ENCODE measurements at regions not wholly inside any gene's neighbourhood (a gene's known extent, or its start where the extent isn't known, plus 50 kb on each side); places are given as distances from the start of the nearest gene placed in this dataset.
"Not testable (repeated sequence)": the region's sequence is repeated elsewhere in the genome, so short reads cannot be mapped to it uniquely, and the experiment has no call there.

- DNase-seq (ENCODE audit: low read depth in 1 of 2, low spot score in 1 of 2); H3K27ac ChIP-seq (replicated peaks); H3K4me3 ChIP-seq (replicated peaks; ENCODE audit: insufficient read depth, low read length); H3K27me3 ChIP-seq (ENCODE audit: insufficient read depth, poor library complexity, severe bottlenecking): not testable (repeated sequence)
Observed at GRCh38 chr18:14460364-14460763, 83.0 kb downstream of the POTEC start.

- not testable (repeated sequence) for DNase-seq (ENCODE audit: low read depth in 1 of 2, low spot score in 1 of 2); H3K27me3 ChIP-seq (ENCODE audit: insufficient read depth, poor library complexity, severe bottlenecking); H3K4me3 ChIP-seq (replicated peaks; ENCODE audit: insufficient read depth, low read length); H3K27ac ChIP-seq (replicated peaks)
Observed at GRCh38 chr18:14459826-14460225, 83.6 kb downstream of the POTEC start.

DNA sequence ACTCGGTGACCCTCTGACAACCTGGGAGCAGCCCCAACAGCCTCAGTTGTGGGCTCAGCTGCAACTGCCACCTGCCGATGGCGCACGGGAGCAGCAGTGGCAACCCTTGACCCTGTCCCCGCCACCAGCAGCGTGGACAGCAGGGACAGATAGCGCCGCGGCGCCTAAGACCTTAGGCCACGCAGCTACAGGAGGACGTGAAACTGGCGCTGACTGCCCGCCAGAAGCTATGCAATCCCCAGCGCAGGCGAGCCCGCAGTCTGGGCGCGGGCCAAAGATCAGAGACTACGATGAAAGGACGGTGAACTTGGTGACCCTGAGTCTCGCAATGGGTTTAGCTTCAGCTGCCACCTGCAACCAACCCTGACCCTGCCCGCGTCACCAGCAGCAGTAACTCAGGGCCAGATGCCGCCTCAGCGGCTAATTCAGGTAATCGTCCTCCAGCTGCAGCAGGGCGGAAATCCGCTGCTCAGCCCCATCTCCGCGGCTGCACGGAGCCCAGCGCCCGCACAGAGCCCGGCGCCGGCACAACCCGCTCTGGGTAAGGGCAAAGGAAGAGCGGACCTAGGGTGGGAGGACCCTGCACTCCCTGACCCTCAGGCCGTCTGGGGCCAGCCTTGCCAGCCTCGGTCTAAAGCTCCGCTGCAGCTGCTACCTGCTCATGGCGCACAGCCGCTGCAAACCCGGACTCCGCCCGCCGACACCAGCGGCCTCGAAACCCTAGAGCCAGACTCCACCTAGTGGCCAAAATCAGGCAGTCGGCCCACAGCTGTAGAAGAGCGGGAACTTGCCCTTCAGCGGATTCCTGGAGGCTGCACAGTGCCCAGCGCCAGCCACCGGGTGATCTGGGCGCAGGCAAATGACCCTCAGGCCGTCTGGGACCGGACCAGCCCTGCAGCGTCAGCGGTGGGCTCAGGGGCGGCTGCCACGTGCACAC is 85.1 kb downstream of the POTEC start:
- H3K4me3 ChIP-seq (replicated peaks; ENCODE audit: insufficient read depth, low read length): 0 out of 2 replicates have a peak overlapping the region, but pooled peaks have one; percentile 9
- H3K27me3 ChIP-seq (ENCODE audit: insufficient read depth, poor library complexity, severe bottlenecking); H3K27ac ChIP-seq (replicated peaks): not testable (repeated sequence)
- peak in 1 of 2 experiments; percentile 42 for DNase-seq (ENCODE audit: low read depth in 1 of 2, low spot score in 1 of 2)

DNA sequence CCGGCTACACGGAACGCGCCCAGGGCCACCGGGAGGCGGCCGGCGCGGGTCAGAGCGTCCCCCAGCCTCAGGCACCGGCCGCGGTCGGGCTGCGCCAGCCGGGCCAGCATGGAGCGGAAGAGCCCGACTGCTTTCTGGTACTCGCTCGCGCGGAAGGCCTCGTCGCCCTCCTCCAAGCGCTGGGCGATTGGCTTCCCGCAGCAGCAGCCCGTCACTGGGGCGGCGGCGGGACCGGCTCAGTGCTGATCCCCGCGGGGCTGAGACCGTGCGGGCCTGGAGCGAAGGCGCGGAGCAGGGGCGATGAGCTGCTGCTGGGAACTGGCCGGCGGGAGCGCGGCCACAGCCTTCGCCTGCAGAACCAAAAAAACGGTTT is 92.8 kb downstream of the POTEC start:
- H3K4me3 ChIP-seq (replicated peaks; ENCODE audit: insufficient read depth, low read length): peak overlapping the region; percentile 8; the same call in 1 of the 2 replicates
- not testable (repeated sequence) for DNase-seq (ENCODE audit: low read depth in 1 of 2, low spot score in 1 of 2); H3K27me3 ChIP-seq (ENCODE audit: insufficient read depth, poor library complexity, severe bottlenecking); H3K27ac ChIP-seq (replicated peaks)

DNA sequence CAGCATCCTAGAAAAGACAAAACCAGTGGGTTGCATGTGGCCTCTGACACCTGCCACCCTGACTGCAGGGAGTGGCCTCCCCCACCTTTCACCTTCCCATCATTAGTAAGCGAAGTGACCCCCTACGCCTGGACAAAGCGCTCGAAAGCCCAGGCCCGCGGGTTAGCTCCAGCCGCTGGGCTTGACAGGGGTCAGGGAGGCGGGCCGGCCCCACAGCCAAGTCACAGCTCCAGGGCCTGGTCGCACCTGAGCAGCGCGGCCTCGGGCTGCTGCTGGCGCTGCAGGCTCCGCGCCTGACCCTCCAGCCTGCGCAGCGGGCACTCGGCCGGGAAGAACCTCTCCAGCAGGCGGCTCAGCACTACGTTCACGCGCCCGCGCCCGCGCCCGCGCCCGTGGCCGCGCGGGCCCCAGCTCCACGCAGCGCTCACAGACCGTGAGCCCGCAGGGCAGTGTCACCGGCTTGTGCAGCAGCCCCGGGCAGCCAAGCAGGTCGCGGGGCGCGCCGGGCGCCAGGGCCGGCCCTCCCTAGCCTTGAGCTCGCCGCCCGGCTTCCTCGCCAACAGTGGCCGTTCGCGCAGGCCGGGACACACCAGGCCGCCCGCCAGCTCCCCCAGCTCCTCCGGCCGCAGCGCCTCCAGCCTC is 93.3 kb downstream of the POTEC start:
- not testable (repeated sequence) for DNase-seq (ENCODE audit: low read depth in 1 of 2, low spot score in 1 of 2); H3K4me3 ChIP-seq (replicated peaks; ENCODE audit: insufficient read depth, low read length); H3K27me3 ChIP-seq (ENCODE audit: insufficient read depth, poor library complexity, severe bottlenecking); H3K27ac ChIP-seq (replicated peaks)

GRCh38 chr18:14449062-14449461 is 94.3 kb downstream of the POTEC start:
- H3K27me3 ChIP-seq (ENCODE audit: insufficient read depth, poor library complexity, severe bottlenecking); DNase-seq (ENCODE audit: low read depth in 1 of 2, low spot score in 1 of 2); H3K4me3 ChIP-seq (replicated peaks; ENCODE audit: insufficient read depth, low read length); H3K27ac ChIP-seq (replicated peaks): not testable (repeated sequence)

- not testable (repeated sequence) for DNase-seq (ENCODE audit: low read depth in 1 of 2, low spot score in 1 of 2); H3K4me3 ChIP-seq (replicated peaks; ENCODE audit: insufficient read depth, low read length); H3K27ac ChIP-seq (replicated peaks); H3K27me3 ChIP-seq (ENCODE audit: insufficient read depth, poor library complexity, severe bottlenecking)
Observed at GRCh38 chr18:14447715-14448114, 95.7 kb downstream of the POTEC start.

- H3K27ac ChIP-seq (replicated peaks); H3K27me3 ChIP-seq (ENCODE audit: insufficient read depth, poor library complexity, severe bottlenecking); H3K4me3 ChIP-seq (replicated peaks; ENCODE audit: insufficient read depth, low read length); DNase-seq (ENCODE audit: low read depth in 1 of 2, low spot score in 1 of 2): not testable (repeated sequence)
Observed at GRCh38 chr18:14435460-14435859, 107.9 kb downstream of the POTEC start.

DNA sequence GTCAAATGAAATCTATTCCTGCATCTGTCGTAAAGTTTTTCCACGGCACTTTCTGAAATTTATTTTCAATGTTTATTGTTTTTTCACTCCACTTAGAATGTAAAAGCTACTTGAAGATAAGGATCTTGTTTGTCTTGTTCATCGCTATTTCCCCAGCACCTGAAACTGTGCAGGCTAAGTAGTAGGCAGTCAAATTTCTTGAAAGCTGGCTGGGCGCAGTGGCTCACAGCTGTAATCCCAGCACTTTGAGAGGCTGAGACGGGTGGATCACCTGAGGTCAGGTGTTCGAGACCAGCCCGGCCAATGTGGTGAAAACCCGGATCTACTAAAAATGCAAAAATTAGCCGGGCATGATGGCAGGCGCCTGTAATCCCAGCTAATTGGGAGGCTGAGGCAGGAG is 111.0 kb downstream of the POTEC start:
- H3K4me3 ChIP-seq (replicated peaks; ENCODE audit: insufficient read depth, low read length); H3K27ac ChIP-seq (replicated peaks); DNase-seq (ENCODE audit: low read depth in 1 of 2, low spot score in 1 of 2); H3K27me3 ChIP-seq (ENCODE audit: insufficient read depth, poor library complexity, severe bottlenecking): not testable (repeated sequence)

- H3K27me3 ChIP-seq (ENCODE audit: insufficient read depth, poor library complexity, severe bottlenecking); H3K27ac ChIP-seq (replicated peaks): not testable (repeated sequence)
- peak; percentile 2 to 16 for DNase-seq (ENCODE audit: low read depth in 1 of 2, low spot score in 1 of 2)
- peak overlapping the region; percentile 30 for H3K4me3 ChIP-seq (replicated peaks; ENCODE audit: insufficient read depth, low read length)
Observed at GRCh38 chr18:14431031-14431521, 112.3 kb downstream of the POTEC start.

DNA sequence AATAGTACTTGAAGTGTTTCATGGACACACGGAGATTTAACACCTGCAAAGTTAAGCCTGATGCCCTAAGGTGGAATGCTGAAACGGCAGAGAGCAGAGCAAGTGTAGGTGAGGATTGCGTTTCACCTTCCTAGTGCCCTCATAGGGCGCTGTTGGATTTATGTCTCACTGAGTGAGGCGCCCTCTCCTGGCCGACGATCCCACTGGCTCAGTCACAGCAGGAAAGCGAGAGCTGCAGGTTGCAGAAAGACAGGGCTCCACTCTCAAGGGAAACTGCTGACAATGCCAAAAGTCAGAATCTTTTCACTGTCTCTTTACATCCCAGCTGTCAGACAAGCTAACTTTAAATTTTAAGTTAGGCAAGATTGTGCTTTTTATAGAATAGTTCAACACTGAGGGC is 127.6 kb downstream of the POTEC start:
- not testable (repeated sequence) for H3K27ac ChIP-seq (replicated peaks); H3K4me3 ChIP-seq (replicated peaks; ENCODE audit: insufficient read depth, low read length); H3K27me3 ChIP-seq (ENCODE audit: insufficient read depth, poor library complexity, severe bottlenecking)
- peak in 1 of 2 experiments; percentile 39 for DNase-seq (ENCODE audit: low read depth in 1 of 2, low spot score in 1 of 2)

- not testable (repeated sequence) for DNase-seq (ENCODE audit: low read depth in 1 of 2, low spot score in 1 of 2); H3K4me3 ChIP-seq (replicated peaks; ENCODE audit: insufficient read depth, low read length); H3K27ac ChIP-seq (replicated peaks); H3K27me3 ChIP-seq (ENCODE audit: insufficient read depth, poor library complexity, severe bottlenecking)
Observed at GRCh38 chr18:14415399-14415798, 128.0 kb downstream of the POTEC start.

GRCh38 chr18:14395533-14395932 is 147.9 kb downstream of the POTEC start:
- not testable (repeated sequence) for H3K27ac ChIP-seq (replicated peaks); H3K4me3 ChIP-seq (replicated peaks; ENCODE audit: insufficient read depth, low read length); H3K27me3 ChIP-seq (ENCODE audit: insufficient read depth, poor library complexity, severe bottlenecking); DNase-seq (ENCODE audit: low read depth in 1 of 2, low spot score in 1 of 2)

DNA sequence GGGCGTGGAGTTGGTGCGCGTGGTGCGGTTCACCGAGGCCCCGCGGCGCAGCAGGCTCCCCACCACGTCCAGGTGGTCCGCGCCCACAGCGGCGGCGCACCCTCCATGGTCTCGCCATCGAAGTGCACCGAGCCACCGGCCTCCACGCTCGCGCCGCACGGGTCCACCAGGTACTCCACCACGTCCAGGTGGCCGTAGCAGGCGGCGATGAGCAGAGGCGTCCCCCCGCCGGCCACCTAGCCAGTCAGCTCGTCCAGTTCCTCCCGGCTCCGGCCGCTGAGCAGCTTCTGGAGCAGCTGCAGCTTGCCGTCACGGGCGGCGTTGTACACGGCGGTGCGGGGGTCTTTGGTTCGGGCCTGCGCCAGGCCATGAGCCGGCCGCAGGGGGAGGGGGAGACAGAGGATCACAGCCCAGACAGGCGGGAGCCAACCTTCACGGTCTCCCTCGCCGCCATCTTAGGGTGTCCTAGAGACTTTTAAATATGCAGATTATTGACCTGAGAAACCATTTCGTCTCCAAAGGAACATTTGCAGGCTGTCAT is 149.8 kb downstream of the POTEC start:
- not testable (repeated sequence) for H3K27ac ChIP-seq (replicated peaks); H3K4me3 ChIP-seq (replicated peaks; ENCODE audit: insufficient read depth, low read length); H3K27me3 ChIP-seq (ENCODE audit: insufficient read depth, poor library complexity, severe bottlenecking); DNase-seq (ENCODE audit: low read depth in 1 of 2, low spot score in 1 of 2)

- H3K27me3 ChIP-seq (ENCODE audit: insufficient read depth, poor library complexity, severe bottlenecking); DNase-seq (ENCODE audit: low read depth in 1 of 2, low spot score in 1 of 2); H3K27ac ChIP-seq (replicated peaks); H3K4me3 ChIP-seq (replicated peaks; ENCODE audit: insufficient read depth, low read length): not testable (repeated sequence)
Observed at GRCh38 chr18:14392604-14393003, 150.8 kb downstream of the POTEC start.
